Rectal smooth muscle tissue (tissue), 1 donor: ENCODE measurements at regions not wholly inside any gene's neighbourhood (a gene's known extent, or its start where the extent isn't known, plus 50 kb on each side); places are given as distances from the start of the nearest gene placed in this dataset.

Source experiments
- H3K27ac ChIP-seq: one replicate; pipeline ENCODE4 v1.7.0; 2013; ENCODE audit warnings: low read depth, low read length, inconsistent platforms
- H3K27me3 ChIP-seq: one replicate; pipeline ENCODE4 v1.7.0; 2013; ENCODE audit warnings: low read length; ENCODE audit not compliant: control insufficient read depth, insufficient read depth
- H3K36me3 ChIP-seq: one replicate; pipeline ENCODE4 v1.7.0; 2013; ENCODE audit warnings: low read length; ENCODE audit not compliant: control insufficient read depth, insufficient read depth
- H3K4me1 ChIP-seq: one replicate; pipeline ENCODE4 v1.7.0; 2013; ENCODE audit warnings: low read length; ENCODE audit not compliant: control insufficient read depth, insufficient read depth
- H3K4me3 ChIP-seq: one replicate; pipeline ENCODE4 v1.7.0; 2013; ENCODE audit warnings: low read length
- H3K9ac ChIP-seq: one replicate; pipeline ENCODE4 v1.7.0; 2013; ENCODE audit warnings: low read length

DNA sequence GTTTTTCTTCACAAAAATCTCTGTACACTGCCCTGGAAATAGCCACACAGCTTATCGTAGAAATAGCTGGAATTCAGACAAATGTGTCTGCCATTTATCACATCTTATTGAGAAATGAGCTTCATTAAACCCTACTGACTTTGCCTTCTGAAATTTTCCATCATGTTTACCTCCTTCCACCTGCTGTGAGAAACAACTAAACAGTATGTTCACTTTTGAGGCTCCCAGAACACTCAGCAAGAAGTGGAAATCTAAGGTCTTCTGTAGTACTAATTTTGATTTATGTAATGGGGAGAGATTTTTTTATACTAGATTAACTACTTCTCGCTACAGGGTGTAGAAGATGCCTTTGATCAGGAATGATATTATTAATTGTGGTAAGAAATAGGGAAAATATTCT lies 268.0 kb downstream of the KCNC2 start:
- H3K27me3 ChIP-seq = no peaks in the 10 kb centered on the region
- H3K36me3 ChIP-seq = no peaks in the 10 kb centered on the region
- H3K4me1 ChIP-seq = no peaks in the 10 kb centered on the region
- H3K4me3 ChIP-seq = no peak overlapping the region
- H3K9ac ChIP-seq = no peak overlapping the region
- no peak overlapping the region for H3K27ac ChIP-seq

DNA sequence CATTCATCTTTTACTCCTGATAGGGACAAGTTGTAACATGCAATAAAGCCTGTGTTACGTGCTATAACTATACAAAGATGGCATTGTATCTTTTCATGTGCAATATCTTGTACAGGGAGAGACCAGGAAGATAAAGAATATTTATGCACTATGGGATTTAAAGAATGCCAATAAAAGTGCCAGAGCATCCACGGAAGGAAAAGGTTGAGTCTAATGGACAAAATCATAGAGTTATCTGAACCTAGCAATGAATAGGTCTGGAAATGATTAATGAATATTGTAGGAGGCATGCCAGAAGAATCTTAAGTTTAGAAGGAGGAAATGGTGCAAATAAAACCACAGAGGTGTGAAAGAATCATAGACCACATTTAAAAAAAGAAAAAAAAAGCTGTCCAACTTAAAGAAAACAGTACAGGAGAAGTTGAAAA lies 263.9 kb downstream of the KCNC2 start:
- H3K27ac ChIP-seq = no peak overlapping the region
- H3K4me3 ChIP-seq = no peak overlapping the region
- no peak overlapping the region for H3K9ac ChIP-seq
- no peaks in the 10 kb centered on the region for H3K4me1 ChIP-seq
- H3K36me3 ChIP-seq = no peaks in the 10 kb centered on the region
- no peaks in the 10 kb centered on the region for H3K27me3 ChIP-seq

DNA sequence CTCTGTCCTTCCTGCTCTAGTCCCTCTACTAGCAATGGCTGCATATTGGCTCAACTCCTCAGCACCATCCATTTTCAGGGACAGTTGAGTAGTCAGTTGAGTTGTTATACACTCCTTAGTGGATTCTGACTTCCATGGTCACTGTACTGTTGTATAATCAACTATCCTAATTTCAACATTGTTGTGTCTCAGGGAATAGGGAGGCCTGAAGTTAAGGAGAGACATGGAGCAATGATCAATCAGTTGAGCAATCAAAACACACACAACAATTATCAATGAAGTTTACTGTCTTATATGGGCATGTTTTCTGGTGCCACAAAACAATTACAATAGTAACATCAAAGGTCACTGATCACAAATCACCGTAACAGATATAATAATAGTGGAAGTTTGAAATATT lies 255.9 kb downstream of the KCNC2 start:
- Histone ChIP-seq H3K9ac (no peak overlapping the region), H3K27ac (no peak overlapping the region), H3K4me1 (no peaks in the 10 kb centered on the region), H3K36me3 (no peaks in the 10 kb centered on the region), H3K27me3 (no peaks in the 10 kb centered on the region), H3K4me3 (no peak overlapping the region)

DNA sequence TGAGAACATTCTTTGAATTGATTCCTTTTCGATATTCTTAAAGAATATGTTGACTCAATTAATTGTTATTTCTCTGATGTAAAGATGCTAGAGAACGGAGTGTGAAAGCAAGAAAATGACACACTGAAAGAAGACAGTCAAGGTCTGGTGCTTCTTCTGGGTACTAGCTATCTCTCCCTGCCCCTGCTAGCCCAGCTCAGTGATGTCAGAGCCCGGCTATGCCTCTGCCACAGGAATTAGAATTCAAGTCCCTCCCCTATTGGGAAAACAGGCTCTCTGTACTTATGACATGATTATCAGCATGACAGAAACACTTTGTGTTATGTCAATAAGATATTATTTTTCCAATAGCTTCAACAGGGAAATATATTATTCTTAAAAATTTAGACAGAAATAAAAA lies 252.4 kb downstream of the KCNC2 start:
- Histone ChIP-seq H3K4me3 (no peak overlapping the region), H3K27ac (no peak overlapping the region), H3K27me3 (no peaks in the 10 kb centered on the region), H3K9ac (no peak overlapping the region), H3K4me1 (no peaks in the 10 kb centered on the region), H3K36me3 (no peaks in the 10 kb centered on the region)

DNA sequence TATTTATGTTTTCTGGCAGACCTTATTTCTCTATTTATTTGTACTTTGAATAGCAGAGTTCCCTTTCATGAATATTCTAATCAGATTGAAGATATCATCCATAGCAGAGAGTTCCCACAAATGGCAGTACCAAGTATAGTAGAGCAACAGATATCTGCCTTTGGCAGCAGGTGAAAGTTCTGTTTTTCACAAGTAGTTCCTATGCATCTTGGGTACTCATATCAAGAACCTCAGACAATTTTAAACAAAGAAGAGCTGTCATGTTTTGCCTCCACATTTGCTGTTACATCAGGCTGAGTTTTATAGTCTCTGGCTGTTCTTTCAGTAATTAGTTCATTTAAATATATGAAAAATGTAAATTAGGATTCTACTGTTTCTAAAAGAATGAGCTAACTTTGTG lies 252.0 kb downstream of the KCNC2 start:
- Histone ChIP-seq H3K4me1 (no peaks in the 10 kb centered on the region), H3K27me3 (no peaks in the 10 kb centered on the region), H3K9ac (no peak overlapping the region), H3K27ac (no peak overlapping the region), H3K36me3 (no peaks in the 10 kb centered on the region), H3K4me3 (no peak overlapping the region)

DNA sequence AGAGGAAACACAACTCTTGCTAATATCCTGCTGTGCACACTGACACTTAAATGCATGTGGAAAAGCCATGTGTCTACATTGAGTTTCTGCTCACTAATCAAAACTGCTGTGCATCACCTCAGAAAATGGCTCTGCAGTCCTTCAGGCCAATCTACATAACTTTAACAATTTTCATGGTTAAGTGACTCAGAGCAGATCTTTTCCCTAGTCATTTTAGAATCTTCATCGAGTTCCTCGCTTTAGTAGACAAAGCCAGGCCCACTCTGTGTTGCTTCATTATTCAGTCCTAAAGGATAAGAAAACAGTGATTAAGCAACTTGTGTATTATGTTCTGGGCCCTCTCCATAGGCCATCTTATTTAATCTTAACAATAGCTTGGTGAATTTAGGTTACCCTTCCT lies 250.0 kb downstream of the KCNC2 start:
- no peak overlapping the region for H3K27ac ChIP-seq
- H3K36me3 ChIP-seq = no peaks in the 10 kb centered on the region
- H3K4me1 ChIP-seq = no peaks in the 10 kb centered on the region
- H3K4me3 ChIP-seq = no peak overlapping the region
- no peak overlapping the region for H3K9ac ChIP-seq
- H3K27me3 ChIP-seq = no peaks in the 10 kb centered on the region

DNA sequence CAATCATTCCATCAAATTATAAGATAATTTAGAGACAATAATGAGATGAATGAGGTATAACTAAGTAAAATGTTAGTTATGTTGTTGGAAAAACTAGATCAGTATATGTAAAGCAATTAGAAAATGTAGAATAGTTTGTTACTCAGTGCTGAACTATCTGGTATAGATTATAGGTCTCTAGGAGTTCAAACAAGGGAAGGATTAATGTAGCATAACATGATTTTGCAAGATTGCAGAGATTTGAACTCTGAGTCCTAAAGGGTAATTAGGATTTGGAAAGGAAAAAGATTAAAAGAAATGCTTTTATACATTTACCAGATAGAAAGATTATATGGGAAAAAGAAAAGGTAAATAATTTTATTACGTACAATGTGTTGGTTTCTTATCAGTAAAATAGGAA lies 246.3 kb downstream of the KCNC2 start:
- no peak overlapping the region for H3K27ac ChIP-seq
- H3K9ac ChIP-seq = no peak overlapping the region
- no peak overlapping the region for H3K4me3 ChIP-seq
- H3K27me3 ChIP-seq = no peaks in the 10 kb centered on the region
- no peaks in the 10 kb centered on the region for H3K36me3 ChIP-seq
- H3K4me1 ChIP-seq = no peaks in the 10 kb centered on the region

DNA sequence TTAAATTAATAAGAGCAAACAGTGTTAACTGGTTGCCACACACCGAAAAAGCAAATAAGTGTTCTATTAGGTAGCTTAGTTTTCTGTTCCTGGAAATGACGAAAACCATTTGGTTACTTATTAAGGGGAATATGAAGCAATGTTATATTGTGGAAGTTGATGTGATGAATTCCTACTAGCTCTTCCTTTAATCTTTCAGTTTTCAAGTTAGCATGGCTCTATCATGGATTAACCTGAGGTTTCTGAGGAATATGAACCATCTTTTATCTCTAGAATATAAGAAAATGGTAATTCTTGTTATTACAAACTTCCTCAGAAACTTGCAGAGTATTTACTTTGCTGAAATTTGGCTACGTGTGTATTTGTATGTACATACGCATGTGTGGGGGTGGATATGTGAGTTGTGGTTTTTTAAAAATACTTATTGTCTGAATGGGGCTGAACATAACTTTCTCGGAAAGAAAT lies 245.7 kb downstream of the KCNC2 start:
- Histone ChIP-seq H3K27me3 (no peaks in the 10 kb centered on the region), H3K27ac (no peak overlapping the region)

DNA sequence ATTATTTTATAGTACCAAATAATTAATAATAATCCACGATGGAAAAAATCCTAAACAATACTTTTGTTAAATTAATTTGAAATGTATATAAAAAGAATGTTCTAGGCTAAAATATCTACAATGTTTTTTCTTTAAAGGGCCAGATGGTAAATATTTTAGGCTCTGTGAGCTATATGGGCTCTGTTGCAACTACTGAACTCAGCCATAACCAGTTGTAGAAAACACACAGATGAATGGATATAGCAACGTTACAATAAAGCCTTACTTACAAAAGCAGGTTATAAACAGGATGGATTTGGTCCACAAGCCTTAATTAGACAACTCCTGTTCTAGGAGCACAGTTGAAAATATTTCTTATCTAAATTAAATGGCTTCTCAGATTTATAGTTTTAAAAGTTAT lies 245.2 kb downstream of the KCNC2 start:
- no peak overlapping the region for H3K4me3 ChIP-seq
- no peaks in the 10 kb centered on the region for H3K36me3 ChIP-seq
- no peak overlapping the region for H3K27ac ChIP-seq
- H3K27me3 ChIP-seq = no peaks in the 10 kb centered on the region
- H3K9ac ChIP-seq = no peak overlapping the region
- H3K4me1 ChIP-seq = no peaks in the 10 kb centered on the region

More for the DNA sequence above, 245.7 kb downstream of the KCNC2 start:
- Histone ChIP-seq H3K4me1 (no peaks in the 10 kb centered on the region), H3K9ac (no peak overlapping the region), H3K4me3 (no peak overlapping the region), H3K36me3 (no peaks in the 10 kb centered on the region)

DNA sequence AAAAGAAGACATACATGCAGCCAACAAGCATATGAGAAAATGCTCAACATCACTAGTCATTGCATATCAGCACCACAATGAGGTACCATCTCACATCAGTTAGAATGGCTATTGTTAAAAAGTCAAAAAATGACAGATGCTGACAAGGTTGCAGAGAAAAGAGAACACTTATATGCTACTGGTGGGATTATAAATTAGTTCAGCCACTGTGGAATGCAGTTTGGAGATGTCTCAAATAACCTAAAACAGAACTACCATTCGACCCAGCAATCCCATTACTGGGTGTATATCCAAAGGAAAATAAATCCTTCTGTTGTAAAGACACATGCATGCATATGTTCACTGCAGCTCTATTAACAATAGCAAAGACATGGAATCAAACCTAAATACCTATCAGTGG lies 238.4 kb downstream of the KCNC2 start:
- H3K27me3 ChIP-seq = no peaks in the 10 kb centered on the region
- H3K27ac ChIP-seq = no peak overlapping the region
- no peak overlapping the region for H3K9ac ChIP-seq
- H3K36me3 ChIP-seq = no peaks in the 10 kb centered on the region
- H3K4me3 ChIP-seq = no peak overlapping the region
- H3K4me1 ChIP-seq = no peaks in the 10 kb centered on the region

DNA sequence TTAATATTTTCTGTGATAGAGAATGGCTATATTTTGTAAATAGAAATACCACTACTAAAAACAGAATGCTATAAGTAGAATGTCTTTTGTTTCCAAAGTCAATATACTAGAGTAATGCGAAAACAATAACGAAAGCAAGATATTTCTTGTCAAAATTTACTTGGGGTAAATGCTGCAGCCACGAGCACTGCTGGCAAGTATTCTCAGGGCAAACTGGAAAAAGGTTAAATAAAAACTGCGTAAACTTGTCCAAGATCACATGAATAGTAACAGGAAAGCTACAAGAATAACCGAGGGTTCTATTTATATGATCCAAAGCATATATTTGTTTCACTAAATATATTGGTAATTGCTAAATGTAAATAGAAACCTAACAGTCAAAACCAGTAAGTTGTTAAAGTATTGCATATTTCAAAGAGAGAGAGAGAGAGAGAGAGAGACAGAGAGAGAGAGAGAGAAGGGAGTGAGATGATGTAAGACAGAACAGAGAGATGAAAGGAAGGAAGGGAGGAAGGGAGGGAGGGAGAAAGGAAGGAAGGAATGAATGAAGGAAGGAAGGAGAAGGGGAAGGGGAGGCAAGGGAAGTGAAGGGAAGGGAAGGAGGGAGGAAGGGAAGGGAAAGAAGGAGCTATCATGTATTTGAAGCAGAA lies 231.7 kb downstream of the KCNC2 start:
- H3K4me3 ChIP-seq = no peak overlapping the region
- H3K27me3 ChIP-seq = no peaks in the 10 kb centered on the region
- no peak overlapping the region for H3K9ac ChIP-seq
- no peaks in the 10 kb centered on the region for H3K36me3 ChIP-seq
- no peaks in the 10 kb centered on the region for H3K4me1 ChIP-seq
- H3K27ac ChIP-seq = no peak overlapping the region

DNA sequence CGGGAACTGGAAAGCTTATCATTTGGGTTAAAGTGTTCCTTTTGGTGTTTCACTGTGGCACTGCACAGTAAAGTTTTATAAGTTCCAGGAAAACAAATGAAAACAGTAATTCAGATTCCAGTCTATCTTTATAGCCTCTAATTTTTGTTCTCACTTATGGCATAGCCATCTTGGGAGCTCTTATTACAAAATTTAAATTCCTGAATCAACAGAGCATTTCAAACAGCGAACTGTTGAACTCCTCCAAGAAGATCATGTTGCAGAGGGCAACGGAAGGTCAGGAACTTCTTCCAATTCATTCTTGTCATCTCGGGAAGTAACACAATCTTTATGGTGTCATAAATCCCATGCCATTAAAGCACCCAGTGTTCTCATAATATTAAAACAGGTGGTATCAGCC lies 229.1 kb downstream of the KCNC2 start:
- H3K36me3 ChIP-seq = no peaks in the 10 kb centered on the region
- no peak overlapping the region for H3K9ac ChIP-seq
- no peaks in the 10 kb centered on the region for H3K27me3 ChIP-seq
- no peaks in the 10 kb centered on the region for H3K4me1 ChIP-seq
- H3K4me3 ChIP-seq = no peak overlapping the region
- H3K27ac ChIP-seq = no peak overlapping the region

DNA sequence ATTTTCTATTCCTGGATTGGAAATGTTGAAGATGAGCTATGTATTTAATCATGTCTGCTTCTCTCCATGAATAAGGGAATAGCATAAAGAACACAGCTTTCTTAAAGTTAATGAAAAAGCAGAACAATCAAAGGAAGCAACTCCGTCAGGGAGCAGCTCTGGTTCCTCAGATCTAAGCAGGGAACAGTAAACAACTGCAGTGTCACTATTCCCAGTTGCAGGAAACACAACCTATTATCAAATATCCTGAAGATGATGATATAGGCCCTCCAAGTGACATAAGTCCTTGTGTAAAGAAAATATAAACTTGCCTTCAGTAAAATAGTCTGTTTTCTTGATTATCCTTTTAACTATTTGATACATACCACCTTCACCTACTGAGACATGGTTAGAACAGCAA lies 228.1 kb downstream of the KCNC2 start:
- Histone ChIP-seq H3K4me1 (no peaks in the 10 kb centered on the region), H3K36me3 (no peaks in the 10 kb centered on the region), H3K9ac (no peak overlapping the region), H3K4me3 (no peak overlapping the region), H3K27me3 (no peaks in the 10 kb centered on the region), H3K27ac (no peak overlapping the region)
